ENCODE measurements at regions not wholly inside any gene's neighbourhood (a gene's known extent, or its start where the extent isn't known, plus 50 kb on each side); places are given as distances from the start of the nearest gene placed in this dataset.

- ChIA-PET CTCF (no interaction called here), POLR2A (no interaction called here)
- Mint-ChIP-seq H3K4me3 (no peak overlapping the region), H3K36me3 (ENCODE audit: low read depth) (no peaks in the 10 kb centered on the region), H3K4me1 (ENCODE audit: low read depth) (no peaks in the 10 kb centered on the region), H3K27me3 (ENCODE audit: low read depth) (no peaks in the 10 kb centered on the region), H3K9me3 (ENCODE audit: insufficient read depth) (no peaks in the 10 kb centered on the region), H3K27ac (no peak overlapping the region)
- no peak for DNase-seq
- no peak for ATAC-seq
These were observed 90.1 kb upstream of the PDE3A start for GRCh38 chr12:20278276-20278675.

- no peaks in the 10 kb centered on the region for H3K4me1 Mint-ChIP-seq (ENCODE audit: low read depth)
- no peak for DNase-seq
- ATAC-seq = no peak
- H3K4me3 Mint-ChIP-seq = no peak overlapping the region
- CTCF ChIA-PET = no interaction called here
- POLR2A ChIA-PET = no interaction called here
- H3K27ac Mint-ChIP-seq = no peak overlapping the region
- no peaks in the 10 kb centered on the region for H3K27me3 Mint-ChIP-seq (ENCODE audit: low read depth)
- H3K36me3 Mint-ChIP-seq (ENCODE audit: low read depth) = no peaks in the 10 kb centered on the region
- no peaks in the 10 kb centered on the region for H3K9me3 Mint-ChIP-seq (ENCODE audit: insufficient read depth)
These were observed 87.8 kb upstream of the PDE3A start for GRCh38 chr12:20280515-20280914.

GRCh38 chr12:20282401-20282800 is 85.9 kb upstream of the PDE3A start:
- H3K27ac Mint-ChIP-seq = no peak overlapping the region
- ChIA-PET CTCF (no interaction called here), POLR2A (no interaction called here)
- H3K36me3 Mint-ChIP-seq (ENCODE audit: low read depth) = no peaks in the 10 kb centered on the region
- H3K9me3 Mint-ChIP-seq (ENCODE audit: insufficient read depth) = no peaks in the 10 kb centered on the region
- H3K27me3 Mint-ChIP-seq (ENCODE audit: low read depth) = no peaks in the 10 kb centered on the region
- DNase-seq (no peak), ATAC-seq (no peak)
- no peak overlapping the region for H3K4me3 Mint-ChIP-seq
- no peaks in the 10 kb centered on the region for H3K4me1 Mint-ChIP-seq (ENCODE audit: low read depth)

GRCh38 chr12:20283482-20283881 is 84.9 kb upstream of the PDE3A start:
- no peaks in the 10 kb centered on the region for H3K4me1 Mint-ChIP-seq (ENCODE audit: low read depth)
- H3K27ac Mint-ChIP-seq = no peak overlapping the region
- no peak overlapping the region for H3K4me3 Mint-ChIP-seq
- CTCF ChIA-PET = no interaction called here
- no peaks in the 10 kb centered on the region for H3K9me3 Mint-ChIP-seq (ENCODE audit: insufficient read depth)
- no peak for ATAC-seq
- no peak for DNase-seq
- H3K36me3 Mint-ChIP-seq (ENCODE audit: low read depth) = no peaks in the 10 kb centered on the region
- no peaks in the 10 kb centered on the region for H3K27me3 Mint-ChIP-seq (ENCODE audit: low read depth)
- POLR2A ChIA-PET = no interaction called here

- H3K36me3 Mint-ChIP-seq (ENCODE audit: low read depth) = no peaks in the 10 kb centered on the region
- no peaks in the 10 kb centered on the region for H3K27me3 Mint-ChIP-seq (ENCODE audit: low read depth)
- ATAC-seq = no peak
- ChIA-PET POLR2A (no interaction called here), CTCF (no interaction called here)
- DNase-seq = no peak
- no peaks in the 10 kb centered on the region for H3K9me3 Mint-ChIP-seq (ENCODE audit: insufficient read depth)
- H3K4me1 Mint-ChIP-seq (ENCODE audit: low read depth) = no peaks in the 10 kb centered on the region
- no peak overlapping the region for H3K4me3 Mint-ChIP-seq
- H3K27ac Mint-ChIP-seq = no peak overlapping the region
These were observed 78.8 kb upstream of the PDE3A start for GRCh38 chr12:20289520-20289919.

- H3K27me3 Mint-ChIP-seq (ENCODE audit: low read depth) = no peaks in the 10 kb centered on the region
- ChIA-PET CTCF (no interaction called here), POLR2A (no interaction called here)
- no peak for DNase-seq
- ATAC-seq = no peak
- peaks cover 16% of the 10 kb centered on the region for H3K9me3 Mint-ChIP-seq (ENCODE audit: insufficient read depth)
- no peaks in the 10 kb centered on the region for H3K4me1 Mint-ChIP-seq (ENCODE audit: low read depth)
- no peaks in the 10 kb centered on the region for H3K36me3 Mint-ChIP-seq (ENCODE audit: low read depth)
- H3K27ac Mint-ChIP-seq = no peak overlapping the region
- H3K4me3 Mint-ChIP-seq = no peak overlapping the region
These were observed 67.9 kb upstream of the PDE3A start for GRCh38 chr12:20300457-20300856.

- no peak for ATAC-seq
- DNase-seq = no peak
- Mint-ChIP-seq H3K4me1 (ENCODE audit: low read depth) (no peaks in the 10 kb centered on the region), H3K27me3 (ENCODE audit: low read depth) (no peaks in the 10 kb centered on the region), H3K4me3 (no peak overlapping the region), H3K27ac (no peak overlapping the region), H3K9me3 (ENCODE audit: insufficient read depth) (peaks cover 11% of the 10 kb centered on the region), H3K36me3 (ENCODE audit: low read depth) (no peaks in the 10 kb centered on the region)
- ChIA-PET CTCF (interaction anchor here (1.3 kb wide), 1 partner anchor 9 kb away, joined by 3 read pairs; no protein-coding TSS in a partner anchor), POLR2A (no interaction called here)
These were observed 62.9 kb upstream of the PDE3A start for GRCh38 chr12:20305470-20305869.

- ATAC-seq (no peak), DNase-seq (no peak)
- no peaks in the 10 kb centered on the region for H3K36me3 Mint-ChIP-seq (ENCODE audit: low read depth)
- H3K4me3 Mint-ChIP-seq = no peak overlapping the region
- H3K27me3 Mint-ChIP-seq (ENCODE audit: low read depth) = no peaks in the 10 kb centered on the region
- POLR2A ChIA-PET = no interaction called here
- no peak overlapping the region for H3K27ac Mint-ChIP-seq
- H3K9me3 Mint-ChIP-seq (ENCODE audit: insufficient read depth) = peaks cover 6% of the 10 kb centered on the region
- CTCF ChIA-PET = no interaction called here
- H3K4me1 Mint-ChIP-seq (ENCODE audit: low read depth) = no peaks in the 10 kb centered on the region
These were observed 58.7 kb upstream of the PDE3A start for GRCh38 chr12:20309504-20310148.

GRCh38 chr12:20314328-20314727 is 54.0 kb upstream of the PDE3A start:
- H3K27me3 Mint-ChIP-seq (ENCODE audit: low read depth) = no peaks in the 10 kb centered on the region
- no peak for ATAC-seq
- no peaks in the 10 kb centered on the region for H3K9me3 Mint-ChIP-seq (ENCODE audit: insufficient read depth)
- no peak overlapping the region for H3K27ac Mint-ChIP-seq
- POLR2A ChIA-PET = no interaction called here
- no peaks in the 10 kb centered on the region for H3K36me3 Mint-ChIP-seq (ENCODE audit: low read depth)
- DNase-seq = no peak
- CTCF ChIA-PET = interaction anchor here (0.6 kb wide), 1 partner anchor 9 kb away, joined by 3 read pairs; no protein-coding TSS in a partner anchor
- no peaks in the 10 kb centered on the region for H3K4me1 Mint-ChIP-seq (ENCODE audit: low read depth)
- H3K4me3 Mint-ChIP-seq = no peak overlapping the region

GRCh38 chr12:20317554-20317953 is 50.8 kb upstream of the PDE3A start:
- no peak overlapping the region for H3K27ac Mint-ChIP-seq
- no peak overlapping the region for H3K4me3 Mint-ChIP-seq
- POLR2A ChIA-PET = no interaction called here
- no peaks in the 10 kb centered on the region for H3K36me3 Mint-ChIP-seq (ENCODE audit: low read depth)
- no peak for ATAC-seq
- DNase-seq = no peak
- H3K4me1 Mint-ChIP-seq (ENCODE audit: low read depth) = no peaks in the 10 kb centered on the region
- CTCF ChIA-PET = no interaction called here
- no peaks in the 10 kb centered on the region for H3K27me3 Mint-ChIP-seq (ENCODE audit: low read depth)
- no peaks in the 10 kb centered on the region for H3K9me3 Mint-ChIP-seq (ENCODE audit: insufficient read depth)

All from activated CD8-positive, alpha-beta T cell treated with anti-CD3 and anti-CD28 coated beads, Interleukin-2, amount 10 ng/mL, durations not matched to agents 7 days and 5 days (primary cell).